HepG2 (cell line): ENCODE measurements at regions not wholly inside any gene's neighbourhood (a gene's known extent, or its start where the extent isn't known, plus 50 kb on each side); places are given as distances from the start of the nearest gene placed in this dataset.

ENCODE experiments used
- ATAC-seq: fragments of 200-7000 bp; cut with Tn5 transposase; 3 replicates; pipeline ENCODE4 v1.9.1; 2020; ENCODE audit warnings: mild to moderate bottlenecking, moderate library complexity
- BruUV-seq: library from RNA; stranded (reverse); fragments of 400-500 nt; replicated peaks from 2 replicates; lab custom pipeline; 2021; lab: Mats Ljungman, UMichigan
- CTCF ChIA-PET: fragments of 300-600 bp; formaldehyde crosslinking; extraction: SDS; loops from one replicate; lab custom pipeline; 2021; ENCODE audit warnings: low total read pairs, inconsistent platforms, low intra/inter-chr PET ratio; lab: Yijun Ruan, JAX
- POLR2A ChIA-PET: fragments of 350-600 bp; sonication (Branson Sonifier 250); formaldehyde crosslinking; loops from one replicate; lab custom pipeline; 2020; ENCODE audit warnings: antibody characterized with exemption, inconsistent platforms; lab: Yijun Ruan, JAX
- DNase-seq: peaks from one replicate; pipeline ENCODE4 v3.0.0-alpha.2; 2015; ENCODE audit warnings: low spot score
- FAIRE-seq: peaks from 3 replicates; lab custom pipeline; 2011; peaks lifted over from hg19 to GRCh38; lab: Jason Lieb, UNC
- H2AFZ ChIP-seq: one replicate; pipeline ENCODE4 v1.6.1; 2011; ENCODE audit warnings: low read length, inconsistent platforms
- H3K27ac ChIP-seq: fragments of 300-600 bp; 3 replicates; pipeline ENCODE4 v1.8.0; 2011; ENCODE audit warnings: mixed run types, mild to moderate bottlenecking, mixed read lengths, low read length, inconsistent platforms; ENCODE audit not compliant: insufficient read depth; ENCODE audit errors: extremely low read length
- H3K27me3 ChIP-seq, 2 experiments: fragments of 200-600 bp in 1 of 2; 2 replicates in 1 of 2; 3 replicates in 1 of 2; pipeline versions ENCODE4 v1.6.0 to v1.8.0; 2011; ENCODE audit warnings: low read length in 2 of 2, mild to moderate bottlenecking in 2 of 2, moderate library complexity in 2 of 2, inconsistent platforms in 1 of 2; ENCODE audit not compliant: insufficient read depth in 2 of 2, control insufficient read depth in 1 of 2
- H3K36me3 ChIP-seq, 2 experiments: fragments of 200-600 bp in 1 of 2; replicated peaks in 1 of 2; 2 replicates in 1 of 2; 3 replicates in 1 of 2; pipeline versions ENCODE4 v1.5.1 to v1.8.0; 2011; ENCODE audit warnings: low read length in 2 of 2, inconsistent platforms in 1 of 2; ENCODE audit not compliant: insufficient read depth in 2 of 2, control insufficient read depth in 1 of 2
- H3K4me1 ChIP-seq: 2 replicates; pipeline ENCODE4 v1.5.1; 2012; ENCODE audit warnings: low read length, inconsistent platforms; ENCODE audit not compliant: insufficient read depth
- H3K4me2 ChIP-seq: 2 replicates; pipeline ENCODE4 v1.6.0; 2011; ENCODE audit warnings: low read depth, low read length, inconsistent platforms
- H3K4me3 ChIP-seq, 3 experiments: fragments of 200-600 bp in 1 of 3; sonication (generic), shearing (Covaris generic) in 1 of 3; replicated peaks in 1 of 3; 2 replicates each; pipeline ENCODE4 v1.5.1; 2011 to 2016; ENCODE audit warnings: low read length in 3 of 3, inconsistent platforms in 2 of 3, low read depth in 2 of 3, mild to moderate bottlenecking in 2 of 3, control low read depth in 1 of 3, mixed read lengths in 1 of 3; ENCODE audit not compliant: insufficient read depth in 1 of 3
- H3K79me2 ChIP-seq: one replicate; pipeline ENCODE4 v1.6.1; 2011; ENCODE audit warnings: low read length, inconsistent platforms; ENCODE audit not compliant: insufficient read depth
- H3K9ac ChIP-seq: 2 replicates; pipeline ENCODE4 v1.6.0; 2011; ENCODE audit warnings: mild to moderate bottlenecking, low read depth, low read length, inconsistent platforms; ENCODE audit not compliant: insufficient read depth
- H3K9me3 ChIP-seq: 2 replicates; pipeline ENCODE4 v1.5.1; 2012; ENCODE audit warnings: mild to moderate bottlenecking, low read length
- H4K20me1 ChIP-seq: 2 replicates; pipeline ENCODE4 v1.6.0; 2011; ENCODE audit warnings: inconsistent platforms, mild to moderate bottlenecking, low read length, moderate library complexity; ENCODE audit not compliant: insufficient read depth
- HMGXB3 ChIP-seq: sonication (generic); formaldehyde crosslinking; IDR thresholded peaks from 2 replicates; pipeline ENCODE4 v1.4.0; 2020; ENCODE audit warnings: missing genetic modification reagents, borderline replicate concordance
- PREB ChIP-seq: sonication (generic); formaldehyde crosslinking; IDR thresholded peaks from 2 replicates; pipeline ENCODE4 v1.4.0; 2020; ENCODE audit warnings: missing genetic modification reagents
- SPEN ChIP-seq: sonication (generic); formaldehyde crosslinking; IDR thresholded peaks from 2 replicates; pipeline ENCODE4 v1.5.1; 2020; ENCODE audit warnings: low read depth, mild to moderate bottlenecking, missing genetic modification reagents
- SRSF4 ChIP-seq: fragments of 200-400 bp; formaldehyde crosslinking; IDR thresholded peaks from one replicate; pipeline ENCODE4 v1.6.1; 2018; ENCODE audit warnings: mild to moderate bottlenecking, low read depth, low read length, moderate library complexity; ENCODE audit not compliant: poor library complexity, severe bottlenecking
- ZNF407 ChIP-seq: sonication (generic); formaldehyde crosslinking; IDR thresholded peaks from one replicate; pipeline ENCODE4 v1.5.1; 2020; ENCODE audit warnings: mild to moderate bottlenecking, missing genetic modification reagents; ENCODE audit errors: not compliant biosample characterization
- WGBS: methylation state at CpG from one replicate; pipeline ENCODE4 v1.1.6; 2017; ENCODE audit warnings: low lambda C conversion rate; 5-methylcytosine and 5-hydroxymethylcytosine counted together
- in situ Hi-C: cut with HindIII; loops from 2 replicates; pipeline ENCODE4 v1.10.0; 2017; ENCODE audit warnings: low pct_unique_long_range_greater_than_20kb; ENCODE audit not compliant: extremely low pct_ligation_motif_present
- intact Hi-C: fragments of 100-400 bp; cut with micrococcal nuclease; formaldehyde crosslinking; loops from one replicate; pipeline ENCODE4 v1.10.0; 2022; ENCODE audit not compliant: unreplicated experiment

GRCh38 chr10:105971460-105971859 is 1193.0 kb downstream of the SORCS1 start:
- no peaks in the 10 kb centered on the region for H3K36me3 ChIP-seq
- H3K27me3 ChIP-seq = no peaks in the 10 kb centered on the region
- H3K4me1 ChIP-seq = no peaks in the 10 kb centered on the region
- no peak overlapping the region for H3K27ac ChIP-seq
- no peak for ATAC-seq
- peaks cover 79% of the 10 kb centered on the region for H3K9me3 ChIP-seq
- BruUV-seq = no TSS peak
- no peaks in the 10 kb centered on the region for H4K20me1 ChIP-seq
- ChIA-PET CTCF (no interaction called here), POLR2A (no interaction called here)
- no peak overlapping the region for H2AFZ ChIP-seq
- no peak overlapping the region for H3K4me3 ChIP-seq
- H3K4me2 ChIP-seq = no peak overlapping the region
- no peaks in the 10 kb centered on the region for H3K79me2 ChIP-seq
- intact Hi-C loops (no loop called here), in situ Hi-C loops (no loop called here)
- 0% methylated on average over 2 of the region's 2 CpGs for WGBS
- H3K9ac ChIP-seq = no peak overlapping the region
- TF ChIP-seq ZNF407 (CRISPR knock-in tag) = no peak
- TF ChIP-seq HMGXB3 = no peak
- no peak for TF ChIP-seq SRSF4
- no peak for TF ChIP-seq PREB
- no peak for TF ChIP-seq SPEN (CRISPR knock-in tag)
- no peak for FAIRE-seq
- no peak for DNase-seq
